ENCODE measurements at regions not wholly inside any gene's neighbourhood (a gene's known extent, or its start where the extent isn't known, plus 50 kb on each side); places are given as distances from the start of the nearest gene placed in this dataset.

GRCh38 chr7:10703059-10703458, 270.6 kb upstream of the PHF14 start:
- TF ChIP-seq POLR2AphosphoS5 (IDR thresholded peaks at IDR 0.05; ENCODE audit: low read depth, low read length) (no peak), REST (IDR thresholded peaks at IDR 0.05; ENCODE audit: insufficient read depth in 1 of 2, low read depth in 2 of 2, low read length in 2 of 2) (no peak), TAF1 (IDR thresholded peaks at IDR 0.05; ENCODE audit: borderline replicate concordance, insufficient read depth, low read length) (no peak)

Measured in PFSK-1 (cell line).